ENCODE measurements at regions not wholly inside any gene's neighbourhood (a gene's known extent, or its start where the extent isn't known, plus 50 kb on each side); places are given as distances from the start of the nearest gene placed in this dataset.

DNA sequence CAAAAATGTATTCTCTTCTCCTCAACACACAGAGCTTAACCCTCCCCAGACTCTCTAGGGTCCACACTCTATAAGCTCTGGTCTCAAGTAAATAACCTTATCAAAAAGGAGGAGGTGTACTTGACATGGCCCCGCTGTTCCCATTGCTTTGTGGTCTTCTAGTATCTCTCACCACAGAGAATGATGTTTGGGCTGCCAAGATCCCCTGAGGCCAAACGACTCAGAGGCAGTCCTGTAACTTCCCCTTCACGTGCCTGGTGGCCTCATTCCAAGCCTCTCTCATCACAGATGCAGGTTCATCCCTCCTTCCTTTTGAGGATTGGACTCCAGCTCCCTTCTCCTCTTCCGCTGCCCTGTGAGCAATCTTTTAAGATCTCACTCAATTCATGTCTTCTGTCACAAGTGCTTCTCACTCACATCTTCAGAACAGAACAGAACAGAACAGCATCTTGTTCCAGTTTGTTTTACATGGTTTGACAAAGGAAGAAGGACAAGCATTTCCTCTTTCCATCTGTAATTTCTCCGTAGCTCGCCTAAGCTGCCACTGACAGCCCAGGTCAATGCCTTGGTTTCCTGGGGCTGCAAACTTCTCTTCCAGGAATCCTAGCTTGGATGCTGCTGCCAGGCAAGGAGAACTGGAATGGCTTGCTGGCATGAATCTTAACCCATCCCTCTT, 541.5 kb downstream of the CD83 start:
- DNase-seq: peak; percentile 62

DNA sequence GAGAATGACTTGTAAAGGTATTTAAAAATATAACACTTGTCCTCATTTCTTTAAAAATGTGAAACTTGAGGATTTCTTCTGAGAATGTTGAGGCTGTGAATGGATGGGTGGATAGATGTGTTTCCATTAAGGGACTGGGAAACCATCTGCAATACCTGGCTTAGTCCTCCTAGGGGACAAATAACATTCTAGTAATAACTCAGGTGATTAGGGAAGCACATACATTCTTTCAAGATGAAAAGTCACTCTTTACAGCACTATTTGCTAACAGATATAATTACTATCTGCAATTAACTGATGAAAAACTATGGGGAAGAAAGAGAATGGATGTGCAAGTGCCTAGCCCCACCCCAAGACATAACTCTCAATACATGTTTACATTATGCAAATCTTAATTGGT, 542.3 kb downstream of the CD83 start:
- DNase-seq: no peak

DNA sequence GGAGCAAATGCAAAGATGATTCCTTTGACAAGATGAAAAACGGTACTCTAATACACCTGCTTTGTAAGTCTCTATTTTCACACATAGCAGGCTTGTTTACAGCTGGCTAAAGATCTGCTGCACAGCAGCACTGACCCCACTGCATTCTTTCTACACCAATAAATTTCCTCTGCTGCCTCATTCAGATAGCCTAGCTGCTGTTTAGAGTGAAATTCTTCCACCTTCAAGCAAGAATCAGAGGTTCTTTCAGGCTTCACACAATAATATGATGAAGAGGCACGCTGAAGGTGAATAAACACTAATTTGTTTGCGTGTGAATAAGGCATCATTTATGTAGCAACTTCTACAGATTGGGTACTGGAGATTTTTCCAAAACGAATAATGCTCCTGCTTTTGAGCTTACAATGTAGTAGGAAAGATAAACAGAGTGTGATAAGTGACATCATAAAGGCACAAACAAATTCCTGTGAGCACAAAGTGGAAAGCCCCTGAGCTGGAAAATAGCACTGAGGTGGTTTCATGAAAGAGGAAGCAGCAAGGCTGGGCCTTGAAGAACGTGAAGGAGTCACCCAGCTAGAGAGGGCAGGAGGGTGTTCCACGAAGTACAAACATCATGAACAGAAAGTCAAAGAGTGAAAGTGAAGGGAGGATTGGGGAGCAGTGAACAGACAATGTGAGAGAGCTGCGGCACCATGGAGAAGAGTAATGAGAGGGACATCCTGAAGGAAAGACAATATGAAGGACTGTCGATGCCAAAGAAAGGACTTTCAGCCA, 543.4 kb downstream of the CD83 start:
- DNase-seq: no peak

DNA sequence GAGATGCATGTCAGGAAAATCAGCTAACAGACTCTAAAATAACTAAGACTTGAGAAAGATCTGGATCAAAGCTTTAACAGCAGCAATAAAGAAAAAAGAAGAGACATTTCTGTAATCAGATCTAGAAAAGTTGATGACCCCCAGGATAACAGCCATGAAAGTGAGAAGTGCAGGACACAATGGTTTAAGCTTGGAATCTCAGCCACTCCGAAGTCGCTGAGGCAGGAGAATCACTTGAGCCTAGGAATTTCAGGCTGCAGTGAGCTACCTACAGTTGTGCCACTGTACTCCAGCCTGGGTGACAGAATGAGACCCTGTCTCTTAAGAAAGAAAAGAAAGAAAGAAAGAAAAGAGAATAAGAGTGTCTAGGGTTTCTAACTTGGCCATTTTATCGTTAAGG, 544.1 kb downstream of the CD83 start:
- no peak for DNase-seq

DNA sequence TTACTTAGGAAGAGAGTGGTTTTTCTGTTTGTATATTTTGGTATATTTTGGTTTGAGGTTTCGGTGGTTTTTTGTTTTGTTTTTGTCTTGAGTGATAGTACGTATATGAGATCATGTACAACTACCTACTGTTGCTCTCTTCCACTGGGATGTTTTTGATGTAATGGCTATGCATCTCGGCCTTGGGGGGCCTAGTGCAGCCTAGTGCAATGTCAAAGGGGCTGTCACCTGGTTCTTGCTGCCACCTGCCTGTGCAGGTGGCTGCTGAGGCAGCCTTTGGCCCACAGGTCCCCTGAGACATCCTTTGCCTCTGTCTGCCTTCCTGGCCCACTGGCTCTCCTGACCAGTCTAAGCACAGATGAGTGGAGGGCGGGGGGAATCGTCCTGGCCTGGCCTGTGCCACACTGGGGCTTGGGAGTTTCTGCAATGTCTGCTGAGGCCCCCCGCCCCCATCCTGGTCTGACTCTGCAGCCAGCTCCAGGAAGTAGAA, 546.6 kb downstream of the CD83 start:
- no peak for DNase-seq

DNA sequence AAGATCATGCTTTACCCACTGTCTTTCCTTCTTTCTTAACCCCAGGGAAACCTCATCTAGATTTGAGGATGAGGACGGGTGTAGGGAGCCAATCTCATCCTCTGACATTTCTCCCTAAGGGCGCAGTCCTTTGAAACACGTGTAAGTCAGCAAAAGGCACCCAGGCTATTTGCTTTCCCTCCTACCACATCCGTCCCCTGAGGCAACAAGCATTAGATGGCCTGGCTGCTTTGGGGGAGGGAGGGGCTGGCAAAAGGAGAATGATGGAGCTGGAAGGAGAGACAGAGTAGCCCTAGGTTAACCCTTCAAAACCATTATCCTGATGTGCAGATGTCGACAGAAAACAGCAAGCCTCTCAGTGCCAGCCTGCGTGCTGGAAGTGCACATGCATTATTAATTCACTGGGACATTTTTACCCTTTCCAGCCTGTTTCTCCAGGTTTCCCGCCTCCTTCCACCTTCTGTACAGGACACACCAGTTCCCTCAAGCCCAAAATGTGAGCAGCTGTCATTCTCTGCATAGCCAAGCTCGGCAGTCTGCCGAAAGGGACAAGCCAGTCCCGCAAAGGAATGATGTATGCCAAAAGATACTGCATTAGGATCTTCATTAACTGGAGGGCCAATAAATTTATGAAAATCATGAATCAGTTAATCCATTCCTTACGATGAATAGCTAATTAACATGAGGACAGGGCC, 547.2 kb downstream of the CD83 start:
- DNase-seq: no peak

DNA sequence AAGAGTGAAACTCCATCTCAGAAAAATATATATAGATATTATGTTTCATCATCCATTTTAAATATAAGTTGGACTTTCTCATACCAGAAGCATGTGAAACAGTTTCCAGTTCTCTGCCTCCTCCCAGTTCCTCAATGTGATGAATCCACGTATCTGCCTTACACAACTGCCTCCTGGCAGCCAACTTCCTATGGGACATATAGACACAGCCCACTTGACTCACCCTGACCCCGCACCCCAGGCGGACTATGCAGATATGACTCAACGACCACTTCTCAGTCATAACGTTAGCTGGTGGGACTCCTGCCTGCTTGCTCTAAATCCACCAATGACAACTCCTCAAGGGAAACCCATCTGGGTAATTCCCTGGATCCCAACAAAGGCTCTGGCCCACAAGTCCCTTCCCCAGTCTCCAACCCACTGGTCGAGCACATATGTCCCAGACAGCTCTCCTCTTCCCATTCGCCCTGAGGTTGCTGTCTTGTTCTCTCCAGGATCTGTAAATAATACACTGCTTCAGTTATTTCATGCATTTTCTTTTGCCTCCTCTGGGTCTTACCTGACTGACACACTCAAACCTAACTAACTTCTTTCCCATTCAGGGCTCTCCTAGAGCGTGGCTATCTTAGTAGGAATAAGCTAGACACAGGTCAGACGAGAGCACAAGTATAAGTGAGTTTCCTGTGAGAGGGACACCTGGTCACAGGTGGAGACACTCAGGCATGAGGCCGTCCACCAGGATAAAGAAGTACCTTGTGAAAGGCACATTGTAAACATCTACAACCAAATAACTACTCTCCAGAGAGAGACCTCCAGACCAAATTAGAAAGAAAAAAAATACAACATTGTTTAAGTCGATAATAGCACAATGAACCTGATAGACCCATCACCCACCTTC, 548.5 kb downstream of the CD83 start:
- DNase-seq: peak; percentile 98

DNA sequence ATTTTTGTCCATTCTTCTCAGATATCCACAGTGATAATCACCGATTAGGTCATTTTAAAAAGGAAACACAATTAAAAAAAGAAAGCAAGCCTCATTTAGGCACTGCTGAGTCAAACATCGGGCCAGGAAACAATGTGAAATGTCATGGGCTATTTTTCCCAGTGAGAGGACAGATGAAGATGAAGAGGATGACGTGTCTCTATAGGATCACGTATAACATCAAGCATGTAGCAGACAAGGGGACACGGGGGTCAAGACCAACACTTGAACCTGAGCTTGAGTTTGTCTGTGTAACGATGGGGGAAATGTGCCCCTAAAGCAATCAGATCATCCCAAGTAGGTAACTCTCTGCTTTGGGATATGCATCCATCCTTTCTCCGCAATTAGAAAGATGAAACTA, 553.2 kb downstream of the CD83 start:
- DNase-seq: no peak

DNA sequence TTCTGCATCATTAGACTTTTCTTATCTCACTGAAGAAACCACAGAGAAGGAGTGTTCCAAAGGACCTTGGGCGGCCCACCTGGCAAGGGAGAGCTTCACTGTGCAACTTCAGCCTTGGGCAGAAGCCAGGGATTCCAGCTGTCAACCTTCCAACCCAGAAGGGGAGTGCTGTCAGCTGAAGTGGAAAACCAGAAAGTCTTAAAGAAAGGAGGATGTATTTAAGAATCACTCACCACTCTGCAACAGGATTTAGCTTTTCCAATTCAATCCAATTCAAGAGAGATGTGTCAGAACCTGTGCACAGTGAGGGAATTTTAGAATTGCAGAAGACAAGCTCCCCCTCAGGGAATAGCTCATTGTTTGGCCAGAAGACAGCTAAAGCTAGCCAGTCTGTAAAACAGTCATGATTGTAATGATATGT, 553.7 kb downstream of the CD83 start:
- DNase-seq: peak; percentile 79

DNA sequence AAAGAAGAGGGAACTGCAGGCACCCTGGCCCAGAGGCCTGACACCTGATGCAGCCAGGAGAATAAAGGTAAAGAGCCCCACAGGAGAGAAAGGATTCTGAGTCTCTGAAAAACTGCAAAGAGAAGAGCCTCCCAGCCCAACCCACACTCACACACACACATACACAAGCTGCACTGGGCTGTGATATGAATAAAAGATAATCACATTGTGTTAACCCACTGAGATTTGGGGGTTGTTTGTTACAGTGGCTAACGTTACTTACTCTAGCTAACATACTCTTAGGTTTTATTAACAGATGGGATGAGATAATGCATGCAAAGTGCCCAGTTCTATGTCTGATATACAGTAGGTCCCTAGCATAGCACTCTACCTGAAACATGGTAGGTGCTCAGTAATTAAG, 554.4 kb downstream of the CD83 start:
- DNase-seq: no peak

DNA sequence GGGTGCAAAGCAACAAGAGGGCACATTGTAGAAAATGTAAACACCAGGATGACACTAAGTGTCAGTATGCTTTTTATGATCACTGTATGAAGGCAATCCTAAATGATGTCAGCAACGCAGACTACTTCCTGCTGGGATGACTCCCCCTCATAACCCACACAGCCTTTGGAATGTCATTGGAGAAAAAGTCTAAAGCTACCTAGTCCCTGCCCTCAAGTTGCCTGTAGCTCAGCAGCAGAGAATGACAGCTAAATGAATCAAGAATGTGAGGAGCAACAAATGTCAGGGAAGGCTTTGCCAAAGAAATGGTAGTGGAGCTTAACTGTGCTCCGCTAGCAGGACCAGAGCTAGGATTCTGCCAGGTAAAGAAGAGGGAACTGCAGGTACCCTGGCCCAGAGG, 555.6 kb downstream of the CD83 start:
- DNase-seq: peak; percentile 75

DNA sequence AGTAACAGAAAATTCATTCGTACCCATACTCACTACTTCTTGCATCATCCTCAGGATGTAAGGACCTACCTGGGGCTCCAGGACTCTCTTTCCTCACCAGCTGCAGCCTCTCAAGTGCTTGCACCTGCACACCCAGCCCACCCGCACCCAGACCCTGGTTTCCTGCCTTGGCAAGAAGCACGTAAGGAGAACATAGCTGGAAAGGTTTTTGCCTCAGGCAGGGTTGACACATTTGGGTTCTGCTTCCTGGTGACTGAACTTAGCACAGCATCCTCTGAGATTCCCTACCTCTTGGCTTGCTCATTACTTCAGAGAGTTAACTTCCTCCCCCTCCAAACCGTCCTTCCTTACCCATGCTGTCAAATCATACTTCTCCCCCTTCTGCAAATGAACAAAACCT, 556.9 kb downstream of the CD83 start:
- no peak for DNase-seq

DNA sequence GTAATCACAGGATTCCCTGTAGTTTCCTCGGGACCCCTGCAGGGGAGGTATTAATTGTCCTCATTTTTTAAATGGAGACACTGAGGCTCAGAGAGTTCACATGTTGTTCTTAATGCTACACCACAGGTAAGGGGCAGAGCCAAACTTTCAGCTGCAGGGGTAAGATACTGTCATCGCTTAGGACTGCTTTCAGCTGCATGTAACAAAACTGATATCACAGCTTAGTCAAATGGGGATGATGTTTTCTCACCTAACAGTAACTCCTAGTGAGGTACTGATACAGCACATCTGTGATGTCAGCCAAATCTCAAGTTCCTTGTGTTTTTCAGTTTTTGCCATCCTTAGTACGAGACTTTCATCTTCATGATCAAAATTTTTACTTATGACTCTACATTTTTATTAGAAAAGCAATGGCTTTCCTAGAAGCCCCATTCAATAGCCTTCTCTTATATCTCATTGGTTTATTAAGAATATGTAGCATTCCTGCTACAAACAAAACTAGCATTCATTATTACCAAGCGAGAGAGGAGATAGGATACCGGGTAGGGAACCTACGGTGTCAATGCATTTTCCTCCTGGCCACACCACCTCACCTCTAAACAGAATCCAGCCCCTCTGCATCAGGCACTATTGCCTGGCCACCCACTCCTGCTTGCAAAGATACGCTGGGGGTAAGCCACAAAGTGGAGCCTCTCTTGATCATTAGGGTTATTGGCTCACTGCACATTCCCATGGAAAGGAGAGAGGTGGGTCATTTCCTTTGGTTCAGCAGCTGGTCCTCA, 557.5 kb downstream of the CD83 start:
- no peak for DNase-seq

DNA sequence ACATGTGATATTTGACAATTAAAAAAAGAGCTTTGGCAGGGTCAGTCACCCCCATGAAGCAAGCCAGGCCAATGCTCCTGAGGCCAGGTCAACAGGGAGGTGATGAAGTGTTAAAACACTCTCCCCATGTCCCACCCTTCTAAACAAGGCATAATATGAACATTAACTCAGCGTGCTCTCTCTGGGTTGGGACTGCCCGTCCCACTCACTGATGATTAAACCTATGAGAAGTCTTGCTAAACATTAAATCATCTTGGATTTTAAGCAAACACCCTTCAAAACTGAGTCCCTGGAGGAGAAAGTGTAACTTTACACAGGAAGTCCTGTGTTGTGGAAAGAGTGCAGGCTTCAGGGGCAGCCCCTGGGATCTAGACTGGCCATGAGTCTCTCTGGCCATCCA, 558.5 kb downstream of the CD83 start:
- peak; percentile 53 for DNase-seq

DNA sequence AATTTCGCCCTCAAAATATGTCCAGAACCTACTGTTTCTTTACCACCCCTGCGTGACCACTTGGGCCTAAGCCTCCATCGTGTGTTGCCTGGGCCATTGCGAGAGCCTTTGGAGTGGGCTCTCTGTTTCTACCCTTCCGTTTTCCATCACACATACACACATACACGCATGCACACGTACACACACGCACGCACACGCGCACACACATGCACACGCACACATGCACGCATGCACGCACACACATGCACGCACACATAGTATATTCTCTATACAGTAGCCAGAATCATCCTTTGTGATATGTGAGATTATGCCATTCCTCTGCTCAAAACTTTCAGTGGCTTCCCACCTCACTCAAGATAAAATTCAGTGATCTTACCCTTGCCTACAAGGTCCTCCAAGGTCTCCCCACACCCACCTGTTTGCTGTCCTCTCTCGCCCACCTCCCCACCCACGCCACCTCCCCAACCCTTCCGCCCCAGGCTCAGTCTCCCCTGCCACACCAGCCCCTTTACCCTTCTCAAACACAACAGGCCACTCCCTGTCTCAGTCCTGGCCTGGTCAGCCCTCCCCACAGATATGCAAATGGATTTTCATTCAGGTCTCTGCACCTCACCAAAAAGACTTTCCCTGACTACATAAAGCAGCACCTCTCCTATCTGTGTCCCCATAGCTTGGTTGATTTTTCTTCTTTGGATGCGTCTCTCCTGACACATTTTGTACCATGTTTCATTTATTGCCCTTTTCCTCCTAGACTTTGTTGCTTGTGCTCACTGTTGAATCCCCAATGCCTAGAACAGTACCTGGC, 559.6 kb downstream of the CD83 start:
- DNase-seq: no peak

DNA sequence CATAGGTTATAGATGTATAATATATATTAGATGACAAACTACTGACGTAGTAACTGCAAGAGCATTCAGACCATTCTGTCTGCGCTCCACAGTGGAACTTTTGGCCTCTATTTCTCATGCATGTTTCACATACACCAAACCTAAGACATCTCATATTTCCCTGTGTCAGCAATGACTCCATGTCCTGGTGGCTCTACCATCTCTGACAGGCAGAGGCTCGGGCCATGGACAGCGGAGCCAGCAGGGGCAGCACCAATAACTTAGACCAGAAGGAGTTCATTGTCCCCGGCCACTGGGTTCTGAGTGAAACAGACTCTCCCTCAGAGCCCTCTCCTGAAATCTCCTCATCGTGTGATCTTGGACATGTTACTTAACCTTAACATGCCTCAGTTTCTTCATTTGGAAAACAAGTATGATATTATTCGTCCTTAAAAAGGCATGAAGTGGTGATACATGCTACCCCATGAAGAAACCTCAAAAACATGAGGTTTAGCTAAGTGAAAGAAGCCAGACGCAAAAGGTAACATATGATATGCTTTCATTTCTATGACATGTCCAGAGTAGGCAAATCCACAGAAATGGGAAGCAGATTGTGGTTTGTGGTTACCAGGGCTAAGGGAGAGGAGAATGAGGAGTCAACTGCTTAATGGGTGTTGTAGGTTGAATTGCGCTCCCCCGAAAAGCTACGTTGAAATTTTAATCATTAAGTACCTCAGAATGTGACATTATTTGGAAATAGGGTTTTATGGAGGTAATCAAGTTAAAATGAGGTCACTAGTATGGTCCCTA, 564.0 kb upstream of the JARID2 start:
- peak; percentile 45 for DNase-seq

DNA sequence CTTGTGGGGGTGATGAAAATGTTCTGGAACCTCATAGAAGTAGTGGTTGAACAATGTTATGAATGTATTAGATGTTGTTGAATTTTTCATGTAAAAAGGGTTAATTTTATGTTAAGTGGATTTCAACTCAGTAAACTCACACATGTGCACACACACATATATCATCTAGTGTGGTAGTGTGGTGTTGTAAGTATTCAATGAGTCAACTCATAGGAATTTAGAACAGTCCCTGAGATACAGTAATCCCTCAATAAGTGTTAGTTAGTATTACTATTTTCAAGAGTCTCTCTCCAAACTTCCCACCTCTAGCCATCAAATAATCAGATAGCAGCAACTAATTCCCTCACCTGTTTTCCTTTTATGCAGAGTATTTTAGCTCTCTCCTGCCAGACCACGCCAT, 563.1 kb upstream of the JARID2 start:
- peak; percentile 81 for DNase-seq

DNA sequence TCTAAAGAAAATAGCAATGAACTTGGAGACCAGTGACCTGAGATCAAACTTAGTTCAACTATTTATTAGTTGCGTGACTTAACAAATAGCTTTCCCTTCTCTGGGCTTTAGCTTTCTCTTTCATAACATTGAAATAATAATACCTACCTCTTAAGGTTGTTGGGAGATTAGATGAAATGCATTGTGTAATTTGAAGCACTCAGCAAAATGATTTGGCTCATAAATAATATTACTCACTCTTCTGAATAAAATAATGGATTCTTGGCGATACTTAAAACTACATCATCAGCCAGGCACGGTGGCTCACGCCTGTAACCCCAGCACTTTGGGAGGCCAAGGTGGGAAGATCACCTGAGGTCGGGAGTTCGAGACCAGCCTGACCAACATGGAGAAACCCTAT, 556.2 kb upstream of the JARID2 start:
- DNase-seq: no peak

DNA sequence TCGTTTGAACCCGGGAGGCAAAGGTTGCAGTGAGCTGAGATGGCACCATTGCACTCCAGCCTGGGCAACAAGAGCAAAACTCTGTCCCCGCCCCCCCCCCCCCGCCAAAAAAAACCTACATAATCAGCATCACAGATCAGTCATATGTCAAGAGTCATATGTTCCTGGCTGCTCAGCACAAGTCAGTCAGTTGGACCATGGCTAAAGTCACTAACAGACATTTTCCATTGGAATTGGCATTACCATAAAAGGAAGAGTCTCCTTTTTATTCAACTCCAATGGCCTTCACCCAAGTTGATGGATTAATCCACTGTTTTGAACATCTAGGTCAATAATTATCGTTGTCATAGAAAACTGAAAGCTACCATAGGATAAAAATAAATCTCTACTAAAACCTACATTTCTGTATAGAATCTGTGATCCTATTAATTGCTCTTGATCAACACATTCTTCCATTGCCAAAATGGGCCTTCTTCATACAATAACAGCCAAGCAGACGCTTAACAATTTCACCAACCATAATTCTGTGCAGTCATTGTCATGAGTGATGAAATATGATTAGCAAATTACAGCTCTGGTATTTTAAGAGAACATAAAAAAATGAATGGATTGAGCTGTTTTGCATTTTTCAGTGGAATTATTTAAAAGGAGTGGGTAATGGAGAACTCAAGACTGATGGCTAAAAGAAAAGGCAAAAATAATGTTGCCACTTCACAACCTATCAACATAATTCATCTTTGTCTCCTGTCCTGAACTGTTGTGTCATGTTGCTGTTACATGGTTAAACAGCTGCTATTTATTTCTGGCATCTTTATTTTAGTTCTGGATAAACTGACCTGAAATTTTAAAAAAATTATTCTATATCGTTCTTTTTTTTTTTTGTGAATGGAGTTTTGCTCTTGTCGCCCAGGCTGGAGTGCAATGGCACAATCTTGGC, 555.5 kb upstream of the JARID2 start:
- peak; percentile 30 for DNase-seq

All from fibroblast of skin of right quadriceps (primary cell).